Activated effector memory CD4-positive, alpha-beta T cell treated with anti-CD3 and anti-CD28 coated beads, Interleukin-2, amount 50 U/mL, for 16 hours (primary cell): ENCODE measurements at regions not wholly inside any gene's neighbourhood (a gene's known extent, or its start where the extent isn't known, plus 50 kb on each side); places are given as distances from the start of the nearest gene placed in this dataset.

ENCODE experiments used
- DNase-seq: peaks from one replicate; pipeline ENCODE4 v3.0.0-alpha.2; 2020

DNA sequence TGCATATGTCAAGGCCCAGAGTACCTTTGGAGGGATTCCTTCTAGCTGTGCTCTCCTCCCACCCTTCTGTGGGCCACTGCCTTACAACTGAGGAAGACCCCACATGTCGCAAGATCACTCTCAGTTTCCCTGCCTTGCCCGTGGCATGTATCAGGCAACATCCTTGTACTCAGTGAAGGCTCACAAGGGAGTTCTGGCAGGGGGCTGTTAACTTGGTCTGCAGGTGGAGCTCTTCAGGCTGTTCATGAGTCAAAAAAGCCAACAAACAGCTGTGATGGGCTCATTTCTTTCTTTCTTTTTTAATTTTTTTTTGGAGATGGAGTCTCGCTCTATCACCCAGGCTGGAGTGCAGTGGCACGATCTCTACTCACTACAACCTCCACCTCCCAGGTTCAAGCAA lies 513.0 kb upstream of the ANKRD30A start:
- DNase-seq = no peak

DNA sequence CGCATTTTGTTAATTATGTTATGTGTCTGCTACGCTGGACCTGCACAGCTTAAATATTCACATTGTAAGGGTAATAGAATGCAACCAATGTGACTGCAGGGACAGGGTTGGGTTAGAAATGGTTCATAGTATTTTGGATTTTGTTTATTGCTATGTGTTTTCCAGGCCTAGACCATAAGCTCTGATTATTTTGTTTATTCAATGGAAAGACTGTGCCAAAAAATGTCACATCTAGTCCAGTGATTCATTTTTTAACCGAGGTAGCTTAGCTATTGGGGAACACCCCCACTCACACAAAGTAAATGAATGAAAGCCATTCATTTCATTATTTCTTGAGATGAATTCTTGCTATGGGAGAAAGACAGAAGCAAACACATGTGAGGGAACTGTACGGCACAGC lies 516.5 kb upstream of the ANKRD30A start:
- no peak for DNase-seq

DNA sequence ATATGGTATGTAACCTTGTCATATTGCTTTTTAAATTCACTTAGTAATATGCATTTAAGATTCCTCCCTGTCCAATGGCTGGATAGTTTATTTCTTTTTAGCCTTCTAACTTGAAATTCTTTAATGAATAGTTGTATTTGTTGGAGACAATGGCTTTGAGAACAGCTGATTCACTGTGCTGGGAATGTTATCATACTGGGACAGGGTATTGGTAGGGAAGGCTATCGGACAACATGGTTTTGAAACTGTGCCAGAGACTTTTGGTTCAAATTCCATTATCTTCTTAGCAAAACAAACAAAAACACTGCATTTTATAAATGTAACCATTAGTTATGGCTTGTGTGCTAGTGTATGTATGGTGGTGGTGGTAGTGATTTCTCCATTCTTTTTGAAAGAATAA lies 517.1 kb upstream of the ANKRD30A start:
- no peak for DNase-seq

DNA sequence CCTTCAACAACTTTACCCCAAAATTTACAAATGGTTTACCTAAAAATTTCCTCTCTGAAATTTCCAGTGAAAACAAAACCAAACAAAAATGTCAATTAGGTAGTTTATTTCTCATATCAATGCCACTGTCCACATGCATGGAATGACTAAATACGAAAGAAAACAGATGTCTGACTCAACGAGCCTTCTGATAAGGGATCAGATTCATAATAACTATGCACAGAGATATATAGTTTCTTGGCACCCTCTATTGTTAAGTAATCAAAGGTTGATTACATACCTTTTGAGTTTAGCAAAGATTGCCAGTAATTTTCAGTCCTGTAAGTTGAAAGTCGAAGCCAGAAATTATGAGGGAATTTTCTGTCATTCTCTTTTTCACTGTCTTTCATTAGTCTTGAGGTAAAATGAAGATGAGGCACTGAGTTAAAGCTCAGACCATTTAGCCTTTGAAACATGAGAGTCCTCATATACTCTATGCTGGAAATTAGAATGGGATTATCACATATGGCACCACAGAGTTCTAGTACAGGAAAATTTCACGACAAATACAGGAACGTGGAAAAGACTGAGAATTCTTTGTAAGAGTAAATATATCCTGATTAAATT lies 519.1 kb upstream of the ANKRD30A start:
- no peak for DNase-seq

DNA sequence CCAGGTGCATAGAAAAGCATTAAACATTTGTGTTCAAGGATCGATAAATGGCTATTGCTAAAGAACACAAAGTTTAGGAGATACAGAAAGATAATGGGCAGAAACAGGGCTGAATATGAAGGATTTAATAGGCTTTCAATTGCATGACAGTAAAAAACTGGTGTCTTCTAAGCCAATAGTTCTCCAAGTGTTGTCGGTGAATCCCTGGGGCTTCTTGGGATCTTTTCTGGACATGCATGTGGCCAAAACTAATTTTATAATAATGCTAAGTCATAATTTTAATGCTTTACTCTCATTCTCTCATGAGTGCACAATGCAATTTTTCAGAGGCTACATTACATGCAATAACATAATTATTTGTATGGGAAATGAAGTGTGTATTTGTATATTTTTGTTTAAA lies 521.1 kb upstream of the ANKRD30A start:
- no peak for DNase-seq

DNA sequence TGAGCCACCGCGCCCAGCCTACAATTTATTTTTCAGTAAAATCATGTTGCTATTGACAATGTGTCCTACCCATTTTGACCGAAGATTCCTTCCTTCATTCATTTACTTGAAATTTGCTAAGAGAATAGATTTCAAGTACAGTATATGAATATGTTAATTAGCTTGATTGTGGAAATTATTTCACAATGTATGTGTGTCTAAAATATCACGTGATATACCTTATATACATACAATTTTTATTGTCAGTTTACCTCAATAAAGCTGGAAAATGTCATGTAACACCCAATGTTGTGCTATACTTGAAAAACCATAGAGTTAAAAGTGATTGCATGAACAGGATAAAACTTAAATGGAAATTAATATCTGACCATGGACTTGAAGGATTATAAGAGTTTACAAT lies 521.7 kb upstream of the ANKRD30A start:
- DNase-seq = no peak

DNA sequence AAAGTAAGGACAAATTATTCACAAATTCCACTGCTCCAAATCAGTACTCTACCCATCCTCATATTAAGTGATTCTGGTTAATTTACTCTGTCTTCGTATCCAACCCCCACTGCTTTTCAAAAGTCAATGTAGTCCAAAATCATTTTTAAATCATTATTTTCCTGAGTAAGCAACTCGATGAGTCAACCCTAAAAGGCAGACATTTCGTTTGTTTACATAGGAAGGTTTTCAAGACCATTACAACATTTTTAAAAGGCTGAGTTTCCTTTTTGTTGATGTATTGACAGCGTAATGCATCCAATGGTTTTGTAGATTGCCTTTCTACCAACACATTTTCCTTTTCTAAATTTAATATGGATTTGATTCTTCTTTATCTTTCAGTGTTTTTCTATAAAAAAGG lies 523.0 kb upstream of the ANKRD30A start:
- DNase-seq = no peak

DNA sequence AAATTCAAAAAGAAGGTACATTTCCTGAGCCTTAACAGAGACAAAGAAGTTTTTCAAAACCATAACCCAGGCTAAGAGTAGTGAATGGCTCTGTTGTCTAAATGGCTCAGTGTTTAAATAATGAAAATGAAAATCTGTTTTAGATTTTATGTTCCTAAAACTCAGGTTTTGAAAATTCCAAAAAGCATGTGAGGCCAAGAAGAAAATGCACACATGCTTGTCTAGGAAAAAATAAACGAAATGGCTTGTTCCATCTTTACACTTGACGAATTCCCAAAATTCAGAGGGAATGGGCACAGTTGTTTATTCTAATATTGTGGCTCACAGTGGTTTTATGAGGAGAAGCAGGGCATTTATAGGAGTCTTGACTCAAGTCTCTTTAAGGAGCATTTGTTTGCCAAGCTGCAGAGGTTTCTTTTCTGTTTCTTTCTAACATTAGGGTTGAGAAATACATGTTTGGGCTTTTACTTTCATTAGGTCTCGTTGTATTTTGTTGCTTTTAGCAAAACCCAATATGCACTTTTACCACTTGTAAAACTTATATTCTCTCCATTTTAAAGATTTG lies 527.6 kb upstream of the ANKRD30A start:
- no peak for DNase-seq

DNA sequence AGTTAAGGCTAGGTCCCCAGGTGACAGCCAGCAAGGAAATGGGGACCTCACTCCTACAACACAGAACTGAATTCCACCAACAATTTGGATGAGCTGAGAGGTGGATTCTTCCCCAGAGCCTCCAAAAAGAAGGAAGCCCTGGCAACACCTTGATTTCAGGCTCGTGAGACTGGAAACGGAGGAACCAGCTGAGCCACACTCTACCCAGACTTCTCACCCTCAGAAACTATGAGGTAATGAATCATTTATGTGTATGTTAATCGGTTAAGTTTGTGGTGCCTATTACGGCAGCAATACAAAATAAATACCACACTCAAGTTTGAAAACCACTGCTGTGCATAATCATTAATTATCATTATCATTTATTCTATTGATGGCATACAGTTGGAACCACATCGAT lies 532.4 kb upstream of the ANKRD30A start:
- no peak for DNase-seq

DNA sequence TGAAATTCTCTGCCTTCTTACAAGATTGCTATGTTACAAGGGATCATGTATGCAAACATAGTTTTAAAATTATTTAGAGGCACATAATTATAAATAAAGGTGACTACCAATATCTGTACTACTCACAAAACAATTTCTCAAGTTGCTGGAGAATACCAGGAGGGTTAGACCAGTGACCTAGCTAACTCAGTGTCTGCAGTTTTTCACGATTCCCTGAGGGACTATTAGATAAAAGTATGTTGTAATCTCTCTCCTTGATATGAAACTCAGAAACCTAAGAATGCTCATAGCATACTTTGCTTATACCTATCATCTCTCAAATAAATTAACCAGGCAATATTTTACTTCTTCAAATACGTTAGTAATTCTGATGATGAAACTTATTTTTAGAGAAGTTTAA lies 534.0 kb upstream of the ANKRD30A start:
- no peak for DNase-seq

DNA sequence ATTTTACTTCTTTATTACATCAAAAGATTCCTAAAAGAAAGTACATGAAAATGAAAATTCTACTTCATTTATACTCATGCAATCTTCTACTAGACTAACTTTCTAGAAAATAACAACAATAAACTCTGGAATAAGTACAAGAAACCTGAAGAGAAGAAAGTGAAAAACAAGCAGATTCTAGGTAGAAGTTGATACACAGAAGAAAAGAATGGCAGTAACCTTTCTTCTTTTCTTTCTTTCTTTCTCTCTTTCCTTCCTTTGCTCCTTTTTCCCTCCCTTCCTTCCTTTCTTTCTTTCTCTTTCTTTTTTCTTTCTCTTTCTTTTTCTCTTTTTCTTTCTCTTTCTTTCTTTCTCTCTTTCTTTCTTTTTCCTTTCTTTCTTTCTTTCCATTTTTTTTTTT lies 541.7 kb upstream of the ANKRD30A start:
- DNase-seq = no peak

DNA sequence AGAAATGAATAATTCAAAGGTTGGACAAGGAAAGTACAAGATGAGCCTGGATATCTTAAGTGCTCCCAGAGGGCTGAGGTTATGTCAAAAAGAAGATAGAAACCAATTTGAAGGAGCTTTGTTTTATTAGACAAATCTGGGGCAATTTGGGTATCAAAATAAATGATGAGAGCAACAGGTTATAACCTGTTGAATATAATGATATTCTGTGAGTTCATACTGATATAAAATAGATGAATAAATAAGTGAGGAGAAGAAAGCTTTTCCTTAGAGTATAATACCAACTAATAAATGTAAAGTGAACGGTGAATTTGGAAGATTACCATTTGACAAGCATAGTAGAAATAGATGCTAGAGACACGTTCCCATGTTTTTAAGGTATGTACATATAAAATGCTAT lies 544.2 kb upstream of the ANKRD30A start:
- no peak for DNase-seq

DNA sequence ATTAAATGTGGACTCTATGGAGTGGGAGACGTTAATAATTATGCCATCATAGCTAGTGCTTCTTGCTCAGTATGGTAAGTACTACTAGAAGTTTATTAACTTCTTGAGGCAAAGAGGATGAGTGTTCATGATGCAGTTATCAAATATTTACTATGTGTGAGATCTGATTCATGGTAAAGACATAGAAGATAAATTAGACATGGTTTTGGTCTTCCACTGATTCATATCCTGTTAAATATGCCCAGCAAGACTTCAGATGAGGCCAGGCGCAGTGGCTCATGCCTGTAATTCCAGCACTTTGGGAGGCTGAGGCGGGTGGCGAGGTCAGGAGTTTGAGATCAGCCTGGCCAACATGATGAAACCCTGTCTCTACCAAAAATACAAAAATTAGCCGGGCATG lies 547.1 kb upstream of the ANKRD30A start:
- DNase-seq = no peak

DNA sequence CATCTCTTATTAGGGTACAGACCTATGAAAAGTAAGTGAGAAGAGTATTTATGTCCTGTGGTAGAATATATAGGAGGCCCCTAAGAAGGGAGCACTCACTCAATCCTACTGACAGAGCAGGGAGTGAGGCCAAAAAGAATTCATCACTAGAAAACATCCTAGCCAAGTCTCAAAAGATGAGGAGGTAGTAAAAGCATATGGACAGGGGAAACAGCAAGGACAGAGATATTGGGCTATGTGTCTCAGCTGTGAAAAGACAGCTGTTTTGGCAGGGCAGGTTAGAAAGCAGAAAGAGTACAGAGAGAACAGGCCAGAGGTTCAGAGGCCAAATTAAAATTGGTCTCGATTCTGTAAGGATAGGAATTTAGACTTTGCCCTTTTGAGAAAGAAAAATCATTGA lies 548.3 kb upstream of the ANKRD30A start:
- no peak for DNase-seq

DNA sequence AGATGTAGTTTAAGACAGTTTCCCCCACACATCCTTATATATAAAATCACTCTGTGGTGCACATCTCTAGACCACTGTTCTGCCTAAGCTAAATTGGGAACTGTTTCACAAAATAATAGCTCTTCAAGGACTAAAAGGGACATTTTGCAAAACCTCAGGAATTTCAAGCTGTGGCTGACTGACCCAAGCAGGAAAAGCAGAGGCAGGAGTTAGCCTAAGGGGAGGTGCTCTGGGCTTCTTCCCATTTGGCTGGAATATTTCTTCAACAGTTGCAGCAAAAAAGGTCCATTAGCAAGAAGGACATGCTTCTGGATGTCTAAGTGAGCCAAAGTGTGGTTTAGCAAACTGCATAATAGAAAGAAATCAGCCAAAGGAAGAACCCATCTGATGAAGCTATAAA lies 551.2 kb upstream of the ANKRD30A start:
- DNase-seq = no peak

DNA sequence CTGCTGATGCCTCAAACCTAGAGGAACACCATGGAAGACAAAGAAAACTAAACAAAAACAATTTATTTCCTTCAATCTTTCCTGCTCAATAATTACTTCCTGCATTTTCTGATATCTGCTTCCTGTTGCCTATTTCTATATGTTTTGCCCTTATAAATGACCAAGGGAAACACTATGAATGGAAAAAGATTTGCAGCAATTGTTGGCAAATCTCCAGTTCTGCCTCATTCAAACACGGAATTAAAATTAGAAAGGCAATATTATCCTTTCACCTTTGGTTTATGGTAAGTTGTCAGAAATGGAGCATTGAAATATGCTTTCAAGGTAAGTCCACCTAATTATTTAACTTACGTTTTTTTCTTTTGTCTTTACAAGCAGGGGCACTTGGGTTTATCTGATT lies 552.2 kb upstream of the ANKRD30A start:
- no peak for DNase-seq

DNA sequence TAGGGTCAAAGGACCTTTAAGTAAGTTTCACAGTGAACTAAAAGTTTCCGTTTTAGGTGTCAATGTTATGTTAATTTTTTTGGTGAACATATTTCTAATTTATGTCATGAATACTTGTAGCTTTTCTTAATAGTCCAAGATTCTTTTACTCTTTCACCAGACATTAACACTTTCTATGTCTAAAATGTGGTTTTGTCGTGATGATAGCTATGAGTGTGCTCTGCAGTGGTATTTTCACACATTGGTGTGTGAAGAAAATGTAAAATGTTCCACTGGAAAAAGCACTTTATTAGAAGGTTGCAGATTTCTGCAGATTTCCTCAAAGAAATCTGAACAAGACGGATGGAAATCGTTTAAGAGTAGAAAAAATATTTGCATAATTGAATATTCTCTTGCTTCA lies 561.0 kb upstream of the ANKRD30A start:
- no peak for DNase-seq

DNA sequence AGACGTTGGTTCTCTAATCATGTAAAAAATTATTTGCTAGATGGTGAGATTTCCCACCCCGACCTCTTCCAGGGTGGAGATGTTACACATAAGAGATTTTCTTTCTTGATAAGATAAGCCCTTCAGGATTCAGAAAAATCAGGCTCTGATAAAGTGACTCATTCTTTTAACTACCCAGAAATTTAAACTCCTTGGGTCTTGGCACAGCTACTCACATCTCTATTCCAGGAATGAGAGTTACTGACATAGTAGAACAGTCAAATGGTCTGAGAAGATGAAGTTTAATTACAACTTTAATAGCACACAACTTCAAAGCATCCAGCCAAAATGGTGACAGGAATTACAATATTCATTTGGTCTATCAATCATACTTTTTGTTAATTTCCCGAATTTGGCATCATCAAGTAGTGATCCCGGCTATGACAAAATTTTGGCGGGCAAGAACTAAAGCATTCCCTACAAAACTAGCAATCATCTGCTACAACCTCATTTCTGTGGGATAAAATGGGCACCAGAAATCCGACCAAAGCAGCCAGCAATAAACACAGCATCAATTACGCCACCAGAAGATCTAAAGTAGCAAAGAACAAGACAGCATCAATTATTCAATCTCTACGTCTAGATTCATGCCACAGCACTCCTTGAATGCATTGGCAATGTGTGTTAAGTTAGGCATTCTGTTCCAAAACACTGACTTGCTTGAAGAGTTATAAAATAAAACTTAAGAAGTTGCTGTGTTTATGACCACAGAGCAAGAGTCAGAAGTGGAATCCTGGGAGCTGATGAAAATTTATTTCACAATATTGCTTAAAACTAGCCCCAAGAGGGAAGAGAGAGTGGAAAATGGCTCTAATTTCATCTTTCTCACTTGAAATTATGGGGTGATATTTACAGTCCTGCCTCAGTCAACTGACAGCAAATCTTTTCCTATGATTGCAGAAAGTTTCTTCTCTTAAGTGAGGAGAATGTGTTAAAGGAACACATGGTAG lies 565.7 kb upstream of the ANKRD30A start:
- DNase-seq = no peak

DNA sequence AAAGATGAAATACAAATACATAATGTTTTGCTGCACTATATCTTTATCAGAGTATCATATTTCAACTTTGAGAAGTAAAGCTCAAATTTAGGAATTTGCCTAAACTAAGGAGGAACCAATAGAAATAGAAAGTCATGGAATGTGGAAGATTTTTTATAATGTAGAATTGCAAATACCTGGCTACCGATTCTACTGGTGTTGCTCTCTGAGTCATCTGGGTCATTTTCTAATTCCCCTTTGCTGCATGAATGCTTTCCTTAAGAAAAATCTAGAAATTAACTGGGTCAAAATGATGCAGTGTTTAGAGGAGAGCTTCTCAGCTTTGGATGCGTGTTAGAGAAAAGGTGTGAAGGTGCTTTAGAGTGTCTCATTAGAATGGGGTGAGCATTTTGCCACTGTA lies 568.9 kb upstream of the ANKRD30A start:
- DNase-seq = no peak

DNA sequence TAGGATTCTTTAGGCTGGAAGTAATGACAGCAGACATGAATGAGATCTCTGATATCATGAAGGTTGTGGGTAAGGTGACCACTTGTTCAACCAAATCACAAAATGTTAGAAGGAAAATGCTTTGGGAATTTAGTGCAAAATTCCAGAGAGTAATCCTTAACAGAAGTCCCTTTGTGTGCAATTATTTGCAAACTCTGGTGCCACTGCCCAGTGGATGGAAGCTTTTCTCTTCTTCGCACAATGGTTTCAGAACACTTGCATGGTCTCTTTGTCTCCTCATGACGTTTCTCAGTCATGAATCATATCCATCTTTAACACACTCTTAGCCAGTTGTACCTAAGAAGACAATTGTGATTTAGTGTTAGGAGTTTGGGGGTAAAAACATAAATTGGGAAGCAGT lies 570.4 kb upstream of the ANKRD30A start:
- no peak for DNase-seq

DNA sequence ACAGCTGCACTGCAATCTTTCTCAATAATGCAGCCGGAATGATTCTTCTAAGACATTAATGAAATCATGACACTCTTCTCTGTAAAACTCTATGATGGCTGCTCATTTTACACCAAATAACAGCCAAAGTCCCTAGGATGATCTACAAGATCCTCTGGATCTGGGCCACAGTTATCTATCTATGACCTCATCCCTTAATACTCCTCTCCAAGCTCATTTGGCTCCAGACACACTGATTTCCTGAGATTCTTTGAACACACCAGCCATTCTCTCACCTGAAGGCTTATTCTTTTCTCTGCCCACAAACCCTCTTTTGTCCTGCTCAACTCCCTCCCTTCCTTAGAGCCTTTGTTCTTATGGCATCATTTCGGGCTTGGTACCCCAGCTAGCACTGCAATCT lies 577.4 kb upstream of the ANKRD30A start:
- no peak for DNase-seq

DNA sequence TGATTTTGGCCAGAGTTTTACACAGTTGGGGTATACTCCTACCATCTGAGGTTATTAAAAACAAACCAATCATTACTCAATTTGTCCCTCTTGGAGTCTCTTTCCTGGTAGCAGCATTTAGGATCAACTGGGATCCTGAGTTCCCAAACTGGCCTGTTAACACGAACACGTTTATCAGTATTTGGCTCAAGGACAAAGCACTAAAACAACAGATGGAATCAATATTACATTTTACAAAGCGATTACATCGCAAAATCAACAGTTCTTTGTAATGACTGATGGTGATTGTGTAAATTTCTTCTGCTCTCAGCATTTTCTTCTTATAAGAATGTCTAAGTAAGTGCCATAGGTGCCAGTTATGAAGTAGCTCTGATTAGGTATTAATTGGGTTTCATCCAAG lies 582.9 kb upstream of the ANKRD30A start:
- DNase-seq = no peak

DNA sequence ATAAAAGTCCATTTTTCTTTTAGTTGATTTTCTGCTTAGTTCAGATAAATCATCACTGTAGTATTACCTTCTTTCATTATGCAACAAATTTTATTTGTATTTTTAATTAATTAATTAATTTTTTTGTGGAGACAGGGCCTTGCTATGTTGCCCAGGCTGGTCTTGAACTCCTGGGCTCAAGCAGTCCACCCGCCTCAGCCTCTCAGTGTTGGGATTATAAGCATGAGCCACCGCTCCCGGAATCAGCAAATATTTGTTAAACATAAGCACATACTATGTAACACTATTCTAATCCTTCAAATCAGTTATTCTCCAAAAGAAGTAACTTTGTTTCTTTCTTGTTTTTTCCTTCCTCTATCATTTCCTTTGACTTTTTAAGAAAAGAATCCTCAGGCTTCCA lies 584.8 kb upstream of the ANKRD30A start:
- no peak for DNase-seq

DNA sequence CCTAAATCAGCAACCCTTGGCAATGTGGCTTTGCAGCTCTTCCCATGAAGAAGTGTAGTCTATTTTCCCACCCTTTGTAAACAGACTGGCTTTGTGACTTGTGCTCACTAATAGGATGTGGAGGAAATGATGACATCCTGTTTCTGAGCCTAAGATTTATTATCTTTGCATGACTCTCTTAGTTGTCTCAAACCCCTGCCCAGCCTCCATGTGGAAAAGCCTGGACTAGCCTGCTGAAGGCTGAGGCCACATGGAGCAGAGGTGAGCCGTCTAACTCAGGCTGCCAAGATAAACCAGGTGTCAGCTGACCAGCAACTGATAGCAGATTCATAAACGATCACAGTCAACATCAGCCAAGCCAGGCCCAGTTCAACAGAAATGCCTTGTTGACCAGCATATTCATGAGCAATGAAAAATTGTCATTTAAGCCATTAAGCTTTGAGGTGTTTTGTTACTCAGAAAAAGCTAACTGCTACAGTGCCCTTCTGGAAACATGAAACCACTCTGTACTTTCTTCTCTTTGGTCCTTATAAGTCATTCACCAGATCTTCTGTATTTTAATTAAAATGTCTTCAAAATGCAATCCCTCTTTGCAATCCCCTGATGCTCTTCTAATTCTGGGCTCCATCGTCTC lies 586.3 kb upstream of the ANKRD30A start:
- no peak for DNase-seq
